CD4-positive, CD25-positive, alpha-beta regulatory T cell (primary cell): ENCODE measurements at regions not wholly inside any gene's neighbourhood (a gene's known extent, or its start where the extent isn't known, plus 50 kb on each side); places are given as distances from the start of the nearest gene placed in this dataset.

Experiments
- ATAC-seq, 2 donors: fragments of 150-1000 bp; cut with Tn5 transposase; one replicate each; pipeline ENCODE4 v1.10.0; 2021; ENCODE audit warnings: low read depth in 2 of 2, moderate number of reproducible peaks in 2 of 2, moderate library complexity in 1 of 2
- DNase-seq, 3 donors: peaks; one replicate each; pipeline versions ENCODE4 v3.0.0 to v3.0.0-alpha.2; 2012 to 2022; ENCODE audit warnings: mixed read lengths in 1 of 3
- H3K27ac ChIP-seq: one replicate; pipeline ENCODE4 v1.7.0; 2013; ENCODE audit warnings: mild to moderate bottlenecking, low read length; ENCODE audit not compliant: insufficient read depth, poor library complexity, severe bottlenecking
- H3K27me3 ChIP-seq: one replicate; pipeline ENCODE4 v1.7.0; 2013; ENCODE audit warnings: low read length; ENCODE audit not compliant: control insufficient read depth, insufficient read depth
- H3K36me3 ChIP-seq: one replicate; pipeline ENCODE4 v1.7.0; 2013; ENCODE audit warnings: mild to moderate bottlenecking, low read length, moderate library complexity; ENCODE audit not compliant: control insufficient read depth, insufficient read depth
- H3K4me1 ChIP-seq: 2 replicates; pipeline ENCODE4 v1.7.0; 2013; ENCODE audit warnings: mild to moderate bottlenecking, low read length; ENCODE audit not compliant: insufficient read depth, control insufficient read depth, poor library complexity, severe bottlenecking
- H3K4me3 ChIP-seq: one replicate; pipeline ENCODE4 v1.7.0; 2013; ENCODE audit warnings: low read depth, mild to moderate bottlenecking, low read length, moderate library complexity
- H3K9me3 ChIP-seq, 2 experiments: 1 replicate in 1 of 2; 2 replicates in 1 of 2; pipeline ENCODE4 v1.7.0; 2013; ENCODE audit warnings: low read length in 2 of 2, mild to moderate bottlenecking in 1 of 2, moderate library complexity in 1 of 2; ENCODE audit not compliant: control insufficient read depth in 2 of 2
- H3K27ac Mint-ChIP-seq, 3 donors: one replicate each; pipeline ENCODE4 v1.8.0; 2020 to 2022; ENCODE audit warnings: mild to moderate bottlenecking in 3 of 3, mixed read lengths in 3 of 3, moderate library complexity in 2 of 3
- H3K27me3 Mint-ChIP-seq: one replicate; pipeline ENCODE4 v1.8.0; 2022; ENCODE audit warnings: mild to moderate bottlenecking, mixed read lengths
- H3K36me3 Mint-ChIP-seq: one replicate; pipeline ENCODE4 v1.8.0; 2020; ENCODE audit warnings: mixed read lengths
- H3K4me1 Mint-ChIP-seq, 4 donors: one replicate each; pipeline ENCODE4 v1.8.0; 2020 to 2022; ENCODE audit warnings: mixed read lengths in 4 of 4, mild to moderate bottlenecking in 1 of 4
- H3K4me3 Mint-ChIP-seq, 4 donors: one replicate each; pipeline ENCODE4 v1.8.0; 2020 to 2022; ENCODE audit warnings: mild to moderate bottlenecking in 4 of 4, mixed read lengths in 4 of 4, moderate library complexity in 3 of 4
- H3K9me3 Mint-ChIP-seq, 7 donors: one replicate each; pipeline ENCODE4 v1.8.0; 2020 to 2022; ENCODE audit warnings: mixed read lengths in 7 of 7, mild to moderate bottlenecking in 3 of 7, moderate library complexity in 2 of 7

DNA sequence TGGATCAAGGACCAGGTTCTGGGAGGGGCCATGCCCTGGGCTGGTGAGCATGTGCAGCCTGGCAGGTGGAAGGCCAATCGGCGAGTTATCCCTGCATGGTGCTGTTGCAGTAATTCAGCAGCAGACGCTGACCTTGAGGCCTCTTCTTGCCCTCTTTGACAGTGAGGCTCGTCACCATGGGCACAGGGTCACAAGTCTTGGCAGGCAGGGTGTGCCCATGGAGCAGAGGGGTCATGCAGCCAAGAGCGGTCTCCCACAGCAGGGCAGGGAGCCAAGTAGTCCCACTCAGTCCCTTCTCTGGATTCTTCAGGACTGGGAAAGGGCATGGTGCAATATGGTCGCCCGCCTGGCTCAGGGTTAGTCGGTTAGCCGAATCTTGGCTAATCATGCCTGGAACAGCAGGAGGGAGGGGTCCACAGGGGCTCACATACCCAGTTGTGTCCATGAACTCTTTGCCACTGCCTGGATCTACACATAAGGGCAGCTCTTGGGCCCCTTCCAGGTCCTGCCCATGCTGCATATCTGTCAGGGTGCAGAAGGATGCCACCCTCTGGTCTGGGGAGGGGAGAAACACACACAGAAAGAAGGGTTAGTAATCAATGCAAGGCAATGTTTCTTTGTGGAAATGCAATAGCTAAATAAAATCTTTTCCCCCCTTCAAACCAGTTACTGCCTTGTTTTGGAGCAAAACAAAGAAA lies 226.8 kb downstream of the SIPA1L2 start:
- Histone ChIP-seq H3K9me3 (no peaks in the 10 kb centered on the region), H3K27ac (no peak overlapping the region), H3K4me3 (no peak overlapping the region), H3K36me3 (no peaks in the 10 kb centered on the region), H3K4me1 (no peaks in the 10 kb centered on the region), H3K27me3 (no peaks in the 10 kb centered on the region)
- ATAC-seq (no peak), DNase-seq (no peak)
- Mint-ChIP-seq H3K27me3 (peaks cover 6% of the 10 kb centered on the region), H3K9me3 (peaks cover 0 to 3% (median 0%) of the 10 kb centered on the region in 7 donors), H3K4me3 (no peak overlapping the region), H3K27ac (no peak overlapping the region), H3K4me1 (no peaks in the 10 kb centered on the region), H3K36me3 (no peaks in the 10 kb centered on the region)

DNA sequence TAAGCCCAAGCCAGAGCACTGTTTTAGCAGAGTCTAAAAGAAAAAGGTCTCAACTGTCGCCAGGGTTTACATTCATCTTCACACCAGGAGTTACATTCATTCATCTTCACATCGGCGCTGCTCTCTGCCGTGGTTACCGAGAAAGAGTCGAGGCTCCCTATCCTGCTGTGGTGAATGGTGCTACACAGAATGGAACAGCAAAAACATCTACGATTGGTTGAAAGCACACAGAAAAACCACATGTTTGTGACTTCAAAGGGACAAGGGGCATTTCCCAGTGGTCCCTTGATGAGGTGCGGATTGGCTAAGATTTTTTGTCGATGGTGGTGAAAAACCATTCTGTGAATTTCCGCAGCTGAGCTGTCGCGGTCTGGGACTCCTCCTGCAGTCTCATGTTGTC lies 231.1 kb downstream of the SIPA1L2 start:
- H3K4me3 ChIP-seq = no peak overlapping the region
- no peaks in the 10 kb centered on the region for H3K9me3 ChIP-seq
- ATAC-seq (no peak), DNase-seq (no peak)
- H3K4me3 Mint-ChIP-seq = no peak overlapping the region
- H3K27ac ChIP-seq = no peak overlapping the region
- peaks cover 0 to 2% (median 0%) of the 10 kb centered on the region in 7 donors for H3K9me3 Mint-ChIP-seq
- H3K36me3 Mint-ChIP-seq = no peaks in the 10 kb centered on the region
- H3K4me1 Mint-ChIP-seq = no peaks in the 10 kb centered on the region
- H3K27me3 Mint-ChIP-seq = peaks cover 6% of the 10 kb centered on the region
- H3K27me3 ChIP-seq = no peaks in the 10 kb centered on the region
- H3K36me3 ChIP-seq = no peaks in the 10 kb centered on the region
- H3K4me1 ChIP-seq = no peaks in the 10 kb centered on the region
- H3K27ac Mint-ChIP-seq = no peak overlapping the region

DNA sequence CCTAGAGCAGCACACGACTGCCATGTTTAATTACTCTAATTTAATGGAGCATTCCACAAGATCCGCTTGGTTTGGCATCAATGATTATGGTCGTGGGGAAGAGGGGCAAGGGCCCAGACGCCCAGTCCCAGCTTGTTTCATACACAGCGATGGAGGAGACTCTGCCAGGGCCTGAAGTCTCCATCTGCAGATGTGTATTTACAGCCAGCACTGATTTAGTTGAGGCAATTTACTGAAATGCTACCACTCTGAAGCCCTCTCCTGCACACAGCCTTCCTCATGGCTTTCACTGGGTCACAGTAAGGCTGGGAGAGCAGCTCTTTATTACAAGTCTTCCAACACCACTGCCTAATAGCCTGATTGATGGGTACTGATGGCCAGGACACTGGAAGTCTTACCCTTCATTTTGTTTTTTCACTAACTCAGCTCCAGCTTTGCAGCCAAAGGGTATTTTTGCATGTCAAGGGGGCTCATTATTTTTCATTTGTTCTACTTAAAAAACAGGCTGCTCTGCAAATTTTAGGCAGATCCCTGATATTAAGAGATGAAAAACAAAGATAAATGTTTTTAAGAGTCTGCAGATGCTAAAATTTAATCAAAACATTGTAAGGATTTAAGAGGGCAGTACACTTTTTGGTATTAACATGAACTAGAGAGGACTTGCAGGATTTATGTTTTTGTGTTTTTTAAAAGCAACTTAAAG lies 236.3 kb downstream of the SIPA1L2 start:
- DNase-seq = no peak
- Mint-ChIP-seq H3K4me3 (no peak overlapping the region), H3K27ac (no peak overlapping the region), H3K36me3 (no peaks in the 10 kb centered on the region), H3K9me3 (peaks cover 0 to 3% (median 0%) of the 10 kb centered on the region in 7 donors), H3K27me3 (no peaks in the 10 kb centered on the region), H3K4me1 (no peaks in the 10 kb centered on the region)
- ATAC-seq = no peak
- no peaks in the 10 kb centered on the region for H3K27me3 ChIP-seq
- H3K9me3 ChIP-seq = no peaks in the 10 kb centered on the region
- no peak overlapping the region for H3K27ac ChIP-seq
- H3K4me1 ChIP-seq = no peaks in the 10 kb centered on the region
- H3K4me3 ChIP-seq = no peak overlapping the region
- no peaks in the 10 kb centered on the region for H3K36me3 ChIP-seq

DNA sequence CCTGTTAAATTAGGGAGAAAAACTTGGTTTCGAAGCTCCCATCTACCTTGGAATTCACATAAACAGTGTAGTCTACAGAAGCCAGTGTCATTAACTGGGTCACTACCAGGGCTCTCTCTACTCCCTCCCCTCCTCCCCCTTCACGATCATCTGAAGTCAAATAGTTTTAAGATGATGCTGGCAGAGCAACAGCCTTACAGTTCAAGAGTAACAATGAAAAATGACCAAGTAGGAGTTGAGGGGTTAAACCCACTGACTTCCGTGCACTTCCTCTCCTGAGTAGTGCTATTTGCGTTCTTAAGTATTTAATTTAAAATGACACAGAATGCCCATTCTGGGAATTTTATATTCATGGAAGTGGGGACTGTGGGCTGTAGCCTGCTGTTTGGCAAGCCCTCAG lies 236.9 kb downstream of the SIPA1L2 start:
- Mint-ChIP-seq H3K27ac (no peak overlapping the region), H3K4me3 (no peak overlapping the region), H3K4me1 (no peaks in the 10 kb centered on the region), H3K36me3 (no peaks in the 10 kb centered on the region), H3K9me3 (peaks cover 0 to 3% (median 0%) of the 10 kb centered on the region in 7 donors), H3K27me3 (no peaks in the 10 kb centered on the region)
- H3K4me3 ChIP-seq = no peak overlapping the region
- DNase-seq (no peak), ATAC-seq (no peak)
- H3K4me1 ChIP-seq = no peaks in the 10 kb centered on the region
- no peak overlapping the region for H3K27ac ChIP-seq
- no peaks in the 10 kb centered on the region for H3K9me3 ChIP-seq
- H3K27me3 ChIP-seq = no peaks in the 10 kb centered on the region
- no peaks in the 10 kb centered on the region for H3K36me3 ChIP-seq

DNA sequence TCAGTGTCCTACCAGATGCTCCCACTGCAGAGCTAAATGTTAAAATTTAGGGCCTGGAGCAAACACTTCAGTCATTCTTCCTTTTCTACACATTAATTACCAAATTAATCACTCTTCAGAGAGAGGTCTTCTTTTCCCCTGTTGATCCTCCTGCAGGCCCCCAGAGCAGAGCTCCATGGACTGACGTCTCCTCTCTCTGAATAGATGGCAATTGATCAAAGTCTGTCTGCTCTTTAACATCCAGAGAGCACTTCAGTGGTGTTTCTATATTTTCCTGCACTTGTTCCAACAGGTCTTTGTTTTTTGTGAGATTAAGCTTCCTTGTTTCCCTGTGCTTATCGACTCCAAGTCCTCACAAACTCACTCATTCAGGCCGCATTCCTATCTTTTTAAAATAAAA lies 239.3 kb downstream of the SIPA1L2 start:
- Mint-ChIP-seq H3K4me3 (no peak overlapping the region), H3K27me3 (no peaks in the 10 kb centered on the region), H3K4me1 (no peaks in the 10 kb centered on the region), H3K36me3 (no peaks in the 10 kb centered on the region), H3K9me3 (peaks cover 0 to 3% (median 0%) of the 10 kb centered on the region in 7 donors), H3K27ac (no peak overlapping the region)
- no peak for DNase-seq
- no peak for ATAC-seq
- H3K36me3 ChIP-seq = no peaks in the 10 kb centered on the region
- H3K9me3 ChIP-seq = no peaks in the 10 kb centered on the region
- H3K4me3 ChIP-seq = no peak overlapping the region
- no peak overlapping the region for H3K27ac ChIP-seq
- H3K4me1 ChIP-seq = no peaks in the 10 kb centered on the region
- H3K27me3 ChIP-seq = no peaks in the 10 kb centered on the region

DNA sequence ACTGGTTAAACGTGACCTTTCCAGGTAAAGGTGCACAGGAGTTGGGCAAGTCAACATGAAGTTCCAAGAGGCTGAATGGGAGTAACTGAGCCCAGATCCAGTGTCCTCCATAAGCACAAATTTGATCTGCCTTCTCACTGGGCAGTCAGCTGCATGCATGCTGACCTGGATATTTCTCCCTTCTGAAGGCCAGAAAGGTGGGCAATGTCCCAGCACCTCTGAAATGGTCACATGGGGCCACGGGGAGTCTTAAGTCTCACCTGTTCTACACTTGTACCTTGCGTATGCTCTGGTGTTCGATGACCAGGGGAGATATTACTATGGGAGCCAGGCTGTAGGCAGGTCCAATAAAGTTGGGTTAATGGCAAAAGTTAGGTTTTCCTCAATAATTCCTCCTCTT lies 240.2 kb downstream of the SIPA1L2 start:
- H3K9me3 Mint-ChIP-seq = peaks cover 0 to 3% (median 0%) of the 10 kb centered on the region in 7 donors
- ATAC-seq = no peak
- Histone ChIP-seq H3K36me3 (no peaks in the 10 kb centered on the region), H3K4me1 (no peaks in the 10 kb centered on the region), H3K27me3 (no peaks in the 10 kb centered on the region), H3K9me3 (no peaks in the 10 kb centered on the region), H3K27ac (no peak overlapping the region), H3K4me3 (no peak overlapping the region)
- H3K27me3 Mint-ChIP-seq = no peaks in the 10 kb centered on the region
- no peak overlapping the region for H3K4me3 Mint-ChIP-seq
- DNase-seq = no peak
- H3K27ac Mint-ChIP-seq = no peak overlapping the region
- H3K4me1 Mint-ChIP-seq = no peaks in the 10 kb centered on the region
- H3K36me3 Mint-ChIP-seq = no peaks in the 10 kb centered on the region

DNA sequence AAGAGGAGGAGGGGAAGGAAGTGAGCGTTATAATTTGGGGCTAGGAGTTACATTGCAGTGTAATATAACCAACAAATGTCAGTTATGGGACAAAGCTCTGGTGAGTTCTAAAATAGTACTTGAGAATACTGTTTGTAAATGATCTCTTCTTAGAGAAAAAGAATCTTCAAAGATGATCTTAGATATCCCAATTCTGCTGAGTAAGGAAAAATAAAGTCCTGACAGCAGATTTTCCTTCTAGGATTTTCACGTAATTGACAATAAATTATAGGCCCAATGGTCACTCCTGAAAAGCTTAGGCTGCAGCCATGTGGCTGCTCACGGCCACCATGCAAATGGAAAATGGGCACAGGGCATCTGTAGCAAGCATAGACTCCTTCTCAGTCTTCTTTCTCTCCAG lies 241.6 kb downstream of the SIPA1L2 start:
- Mint-ChIP-seq H3K27me3 (no peaks in the 10 kb centered on the region), H3K27ac (no peak overlapping the region), H3K4me1 (no peaks in the 10 kb centered on the region), H3K36me3 (no peaks in the 10 kb centered on the region), H3K4me3 (no peak overlapping the region), H3K9me3 (peaks cover 0 to 3% (median 0%) of the 10 kb centered on the region in 7 donors)
- H3K36me3 ChIP-seq = no peaks in the 10 kb centered on the region
- ATAC-seq (no peak), DNase-seq (no peak)
- no peaks in the 10 kb centered on the region for H3K27me3 ChIP-seq
- H3K27ac ChIP-seq = no peak overlapping the region
- H3K9me3 ChIP-seq = no peaks in the 10 kb centered on the region
- no peaks in the 10 kb centered on the region for H3K4me1 ChIP-seq
- H3K4me3 ChIP-seq = no peak overlapping the region
